Activated CD4-positive, alpha-beta memory T cell treated with anti-CD3 and anti-CD28 coated beads, Interleukin-2, amount 10 ng/mL, durations not matched to agents 7 days and 5 days (primary cell): ENCODE measurements at regions not wholly inside any gene's neighbourhood (a gene's known extent, or its start where the extent isn't known, plus 50 kb on each side); places are given as distances from the start of the nearest gene placed in this dataset.
"Not testable (repeated sequence)": the region's sequence is repeated elsewhere in the genome, so short reads cannot be mapped to it uniquely, and the experiment has no call there.

ENCODE experiments used
- CTCF ChIA-PET: fragments of 350-600 bp; sonication (Branson Sonifier 250); formaldehyde crosslinking; loops from one replicate; lab custom pipeline; 2021; ENCODE audit warnings: antibody characterized with exemption, inconsistent platforms; lab: Charles Lee
- POLR2A ChIA-PET: fragments of 350-600 bp; sonication (Branson Sonifier 250); formaldehyde crosslinking; loops from one replicate; lab custom pipeline; 2021; ENCODE audit warnings: antibody characterized with exemption; lab: Charles Lee
- DNase-seq: peaks from one replicate; pipeline ENCODE4 v3.0.0-alpha.2; 2020
- H3K27ac Mint-ChIP-seq: one replicate; pipeline ENCODE4 v1.8.0; 2021; ENCODE audit warnings: mild to moderate bottlenecking, mixed read lengths
- H3K27me3 Mint-ChIP-seq: one replicate; pipeline ENCODE4 v1.8.0; 2021; ENCODE audit warnings: mixed read lengths
- H3K36me3 Mint-ChIP-seq: one replicate; pipeline ENCODE4 v1.8.0; 2021; ENCODE audit warnings: low read depth, mixed read lengths
- H3K4me1 Mint-ChIP-seq: one replicate; pipeline ENCODE4 v1.8.0; 2021; ENCODE audit warnings: mixed read lengths
- H3K4me3 Mint-ChIP-seq: one replicate; pipeline ENCODE4 v1.8.0; 2021; ENCODE audit warnings: mild to moderate bottlenecking, mixed read lengths
- H3K9me3 Mint-ChIP-seq: one replicate; pipeline ENCODE4 v1.8.0; 2021; ENCODE audit warnings: mixed read lengths

DNA sequence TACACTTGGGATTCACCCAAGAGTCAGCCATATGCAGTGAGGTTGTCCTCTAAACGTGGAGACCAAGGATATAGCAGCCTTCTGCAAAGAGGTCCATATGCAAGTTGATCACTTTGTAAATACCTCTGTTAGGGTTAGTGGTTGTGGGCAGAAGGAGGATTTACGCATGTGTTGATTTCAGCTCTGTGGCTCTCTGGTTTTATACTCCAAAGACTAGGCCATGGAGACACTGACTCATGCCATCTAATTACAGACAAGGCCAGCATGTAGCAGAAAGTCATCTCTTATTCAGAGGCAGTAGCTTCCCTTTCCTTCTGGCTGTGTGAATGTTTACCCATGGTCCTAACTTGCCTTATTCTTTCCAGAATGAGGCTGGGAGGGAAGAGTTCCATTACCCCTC, 140.9 kb upstream of the GOLGA6L4 start:
- POLR2A ChIA-PET, H3K4me3 Mint-ChIP-seq, H3K27me3 Mint-ChIP-seq, H3K9me3 Mint-ChIP-seq, H3K4me1 Mint-ChIP-seq, H3K27ac Mint-ChIP-seq, CTCF ChIA-PET, DNase-seq, H3K36me3 Mint-ChIP-seq: not testable (repeated sequence)

DNA sequence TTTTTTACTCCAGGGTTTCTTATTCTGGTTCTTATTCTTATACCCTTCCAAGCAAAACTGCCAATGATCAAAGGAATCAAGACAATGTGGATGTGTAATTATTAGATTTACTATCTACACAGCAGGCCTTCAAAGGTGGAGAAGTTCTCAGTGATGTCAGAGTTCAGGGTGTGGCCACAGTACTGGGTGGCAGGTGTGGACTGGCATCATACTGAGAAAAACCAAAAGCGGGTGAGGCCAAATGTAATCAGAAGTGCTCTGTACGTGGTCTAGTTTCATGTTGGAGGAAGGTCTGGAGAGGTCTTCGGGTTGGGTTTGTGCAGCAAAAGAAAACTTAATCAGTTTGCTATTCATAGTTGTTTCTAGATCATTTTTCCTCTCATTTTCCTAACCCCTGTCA, 138.5 kb upstream of the GOLGA6L4 start:
- POLR2A ChIA-PET, DNase-seq, CTCF ChIA-PET, H3K9me3 Mint-ChIP-seq, H3K36me3 Mint-ChIP-seq, H3K4me1 Mint-ChIP-seq, H3K4me3 Mint-ChIP-seq, H3K27ac Mint-ChIP-seq, H3K27me3 Mint-ChIP-seq: not testable (repeated sequence)

DNA sequence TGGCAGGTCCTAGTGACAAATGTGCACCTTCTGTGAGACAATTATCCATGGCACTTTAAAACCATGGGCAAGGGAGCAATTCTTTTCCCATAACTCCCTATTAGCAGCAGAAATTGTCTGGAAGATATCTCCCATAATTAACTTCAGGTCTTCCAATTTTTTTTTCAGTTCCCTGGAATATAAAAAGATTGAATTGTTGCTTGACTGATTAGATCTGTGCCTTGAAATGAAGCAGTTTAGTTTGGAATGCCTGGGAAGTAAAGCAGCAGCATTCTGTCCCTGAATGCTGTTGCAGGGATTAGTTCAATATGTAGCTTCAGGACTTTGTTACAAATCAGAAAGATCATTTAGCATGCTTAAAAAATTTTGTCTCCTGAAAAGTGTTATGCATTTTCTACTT, 137.0 kb upstream of the GOLGA6L4 start:
- H3K4me3 Mint-ChIP-seq: no peak overlapping the region
- H3K27me3 Mint-ChIP-seq: peaks cover 6% of the 10 kb centered on the region
- DNase-seq: no peak
- POLR2A ChIA-PET: no interaction called here
- CTCF ChIA-PET: no interaction called here
- no peaks in the 10 kb centered on the region for H3K9me3 Mint-ChIP-seq
- H3K4me1 Mint-ChIP-seq: no peaks in the 10 kb centered on the region
- H3K27ac Mint-ChIP-seq: no peak overlapping the region
- no peaks in the 10 kb centered on the region for H3K36me3 Mint-ChIP-seq

DNA sequence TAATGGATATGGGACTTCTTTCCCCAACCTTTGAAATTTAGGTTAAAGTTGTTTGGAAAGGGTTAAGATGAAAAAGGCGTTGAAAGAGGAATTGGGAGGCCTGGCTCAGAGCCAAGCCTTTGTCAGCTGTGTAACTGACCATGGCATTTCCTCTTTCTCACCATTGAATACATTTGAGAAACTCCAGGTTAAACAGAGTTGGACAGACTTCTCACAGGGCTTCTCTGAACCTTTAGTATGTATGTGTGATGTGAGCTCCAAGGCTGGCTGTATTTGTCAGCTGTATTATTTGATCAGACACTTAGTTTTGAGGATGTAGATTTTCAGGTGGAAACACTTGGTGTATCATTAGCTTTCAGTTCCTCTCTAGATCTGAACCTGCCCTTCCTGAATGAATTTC, 136.4 kb upstream of the GOLGA6L4 start:
- CTCF ChIA-PET: no interaction called here
- POLR2A ChIA-PET: no interaction called here

DNA sequence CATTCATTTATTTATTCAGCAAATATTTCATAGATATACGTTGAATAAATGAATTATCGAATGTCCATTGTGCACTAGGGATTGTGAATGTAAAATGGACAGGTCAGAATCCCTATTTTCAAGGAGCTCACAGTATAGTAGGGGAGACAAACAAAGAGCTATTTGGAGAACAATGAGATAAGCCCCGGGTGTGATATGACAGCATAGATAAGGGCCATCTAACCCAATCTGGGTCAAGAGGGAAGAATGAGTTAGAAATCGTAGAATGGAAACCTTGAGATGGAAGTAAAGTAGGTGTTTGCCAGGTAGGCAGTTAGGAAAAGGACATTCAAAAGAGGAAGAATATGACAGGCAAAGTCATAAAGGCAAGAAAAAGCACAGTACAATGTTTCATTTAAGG, 132.2 kb upstream of the GOLGA6L4 start:
- Mint-ChIP-seq H3K36me3 (no peaks in the 10 kb centered on the region), H3K27ac (no peak overlapping the region), H3K9me3 (no peaks in the 10 kb centered on the region), H3K4me3 (no peak overlapping the region), H3K4me1 (no peaks in the 10 kb centered on the region), H3K27me3 (peaks cover 14% of the 10 kb centered on the region)
- ChIA-PET CTCF (no interaction called here), POLR2A (no interaction called here)
- no peak for DNase-seq

More for the DNA sequence above, 136.4 kb upstream of the GOLGA6L4 start:
- Mint-ChIP-seq H3K4me1 (no peaks in the 10 kb centered on the region), H3K27me3 (peaks cover 10% of the 10 kb centered on the region), H3K36me3 (no peaks in the 10 kb centered on the region), H3K9me3 (no peaks in the 10 kb centered on the region), H3K27ac (no peak overlapping the region), H3K4me3 (no peak overlapping the region)
- DNase-seq: no peak

DNA sequence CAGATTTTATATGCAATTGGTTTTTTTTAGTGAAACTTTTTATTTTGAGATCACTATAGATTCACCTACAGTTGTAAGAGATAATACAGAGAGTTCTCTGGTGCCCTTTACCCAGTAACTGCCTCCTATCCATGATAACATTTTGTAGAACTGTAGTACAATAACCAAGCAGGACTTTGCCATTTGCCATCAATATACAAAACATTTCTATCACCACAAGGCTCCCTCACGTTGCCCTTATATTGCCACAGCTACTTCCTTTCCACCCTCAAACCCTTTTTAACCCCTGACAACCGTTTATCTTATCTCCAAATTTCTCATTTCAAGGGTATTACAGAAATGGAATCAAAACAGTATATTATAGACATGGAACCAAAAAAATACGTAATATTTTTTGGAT, 130.7 kb upstream of the GOLGA6L4 start:
- H3K27me3 Mint-ChIP-seq: peaks cover 25% of the 10 kb centered on the region
- ChIA-PET CTCF (no interaction called here), POLR2A (no interaction called here)
- H3K36me3 Mint-ChIP-seq: no peaks in the 10 kb centered on the region
- H3K4me1 Mint-ChIP-seq: no peaks in the 10 kb centered on the region
- no peak for DNase-seq
- H3K4me3 Mint-ChIP-seq: no peak overlapping the region
- no peak overlapping the region for H3K27ac Mint-ChIP-seq
- H3K9me3 Mint-ChIP-seq: no peaks in the 10 kb centered on the region

DNA sequence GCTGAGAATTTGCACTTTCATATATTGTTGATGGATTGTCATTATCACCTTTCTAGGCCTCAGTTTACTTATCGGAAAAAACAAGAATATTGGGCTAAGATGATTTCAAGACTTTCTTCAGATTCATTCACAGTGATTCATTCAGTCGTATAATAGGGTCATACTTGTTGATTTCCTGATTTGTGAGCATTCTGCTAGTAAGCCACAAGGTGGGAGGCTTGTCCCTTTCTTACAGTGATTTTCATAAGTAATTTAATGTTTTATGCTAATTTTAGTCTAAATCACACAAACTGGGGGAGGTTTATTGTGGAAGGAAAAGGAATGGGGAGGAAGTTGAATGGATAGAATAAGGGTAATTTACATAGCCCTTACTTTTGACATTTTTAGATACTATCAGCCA, 126.8 kb upstream of the GOLGA6L4 start:
- DNase-seq: no peak
- no peaks in the 10 kb centered on the region for H3K4me1 Mint-ChIP-seq

DNA sequence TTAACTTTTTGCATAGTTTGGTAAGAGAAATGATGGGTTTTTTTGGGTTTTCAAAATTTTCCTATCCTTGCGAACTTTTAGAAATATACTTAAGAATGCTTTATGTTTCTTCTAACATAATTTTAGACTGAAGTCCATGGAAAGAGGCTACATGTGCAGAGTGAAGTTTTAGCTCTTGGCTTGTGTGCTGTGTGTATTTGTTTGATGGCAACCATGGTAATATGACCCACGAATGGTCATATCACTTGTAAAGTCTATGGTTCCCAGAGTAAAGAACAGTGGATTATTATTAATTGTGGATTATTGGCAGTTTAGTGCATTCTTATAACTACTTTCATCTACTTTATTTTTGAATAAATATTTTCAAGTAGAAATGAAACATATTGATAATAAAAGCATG, 124.0 kb upstream of the GOLGA6L4 start:
- no peaks in the 10 kb centered on the region for H3K36me3 Mint-ChIP-seq
- H3K27ac Mint-ChIP-seq: no peak overlapping the region
- no peaks in the 10 kb centered on the region for H3K9me3 Mint-ChIP-seq
- peaks cover 24% of the 10 kb centered on the region for H3K27me3 Mint-ChIP-seq
- no peak for DNase-seq
- no peak overlapping the region for H3K4me3 Mint-ChIP-seq
- POLR2A ChIA-PET: no interaction called here
- CTCF ChIA-PET: no interaction called here
- H3K4me1 Mint-ChIP-seq: no peaks in the 10 kb centered on the region

More for the DNA sequence above, 126.8 kb upstream of the GOLGA6L4 start:
- Mint-ChIP-seq H3K27ac (no peak overlapping the region), H3K4me3 (no peak overlapping the region), H3K27me3 (peaks cover 23% of the 10 kb centered on the region), H3K36me3 (no peaks in the 10 kb centered on the region), H3K9me3 (no peaks in the 10 kb centered on the region)
- ChIA-PET POLR2A (no interaction called here), CTCF (no interaction called here)

DNA sequence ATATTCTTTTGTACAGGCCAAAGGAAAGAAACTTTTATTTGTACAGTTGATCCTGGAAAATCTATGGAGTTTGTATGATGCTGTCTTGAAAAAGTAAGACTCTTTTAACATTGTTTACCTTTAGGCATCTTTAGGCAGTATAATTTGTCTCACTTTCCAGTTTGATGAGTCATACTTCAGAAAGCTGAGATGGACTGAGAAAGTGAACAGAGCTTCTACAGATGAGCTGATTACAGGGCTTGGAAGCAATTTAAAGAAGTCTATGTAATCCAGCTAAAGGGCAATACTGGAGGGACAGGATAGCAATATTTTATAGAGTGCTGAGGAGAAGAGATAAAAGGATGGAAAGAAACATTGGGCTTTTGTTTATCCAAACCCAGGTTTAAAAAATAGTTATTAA, 123.5 kb upstream of the GOLGA6L4 start:
- ChIA-PET CTCF (no interaction called here), POLR2A (no interaction called here)
- no peaks in the 10 kb centered on the region for H3K36me3 Mint-ChIP-seq
- no peak overlapping the region for H3K4me3 Mint-ChIP-seq
- DNase-seq: no peak
- no peaks in the 10 kb centered on the region for H3K9me3 Mint-ChIP-seq
- no peaks in the 10 kb centered on the region for H3K4me1 Mint-ChIP-seq
- H3K27me3 Mint-ChIP-seq: peaks cover 24% of the 10 kb centered on the region
- no peak overlapping the region for H3K27ac Mint-ChIP-seq

DNA sequence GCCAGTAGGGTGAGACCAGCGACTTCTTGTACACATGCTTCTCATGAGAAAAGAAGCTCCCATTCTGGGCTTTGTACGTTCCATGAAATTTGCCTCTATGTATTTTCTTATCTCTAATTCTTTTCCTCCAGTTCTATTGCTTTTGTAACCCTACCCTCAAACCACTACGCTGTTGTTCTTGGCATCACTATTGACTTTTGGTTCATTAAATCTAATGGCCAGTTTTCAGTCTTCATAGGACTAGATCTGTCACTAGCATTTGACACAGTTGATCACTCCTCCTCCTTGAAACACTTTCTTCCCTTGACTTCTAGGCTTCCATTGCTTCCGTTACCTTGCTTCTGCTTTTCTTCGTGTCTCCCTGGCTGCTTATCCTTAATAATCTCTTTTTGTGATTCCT, 121.7 kb upstream of the GOLGA6L4 start:
- Mint-ChIP-seq H3K9me3 (no peaks in the 10 kb centered on the region), H3K36me3 (no peaks in the 10 kb centered on the region)

DNA sequence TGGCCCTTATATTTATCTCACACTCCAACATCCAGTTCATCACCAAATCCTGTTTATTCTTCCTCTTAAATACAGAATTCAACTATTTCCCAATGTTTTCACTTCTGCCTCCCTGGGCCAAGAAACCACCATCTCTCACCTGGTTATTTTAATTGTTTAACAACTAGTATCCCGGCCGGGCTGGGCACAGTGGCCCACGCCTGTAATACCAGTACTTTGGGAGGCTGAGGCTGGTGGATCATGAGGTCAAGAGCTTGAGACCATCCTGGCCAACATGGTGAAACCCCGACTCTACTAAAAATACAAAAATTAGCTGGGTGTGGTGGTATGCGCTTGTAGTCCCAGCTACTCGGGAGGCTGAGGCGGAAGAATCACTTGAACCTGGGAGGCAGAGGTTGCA, 120.9 kb upstream of the GOLGA6L4 start:
- POLR2A ChIA-PET, H3K4me3 Mint-ChIP-seq, H3K36me3 Mint-ChIP-seq, H3K9me3 Mint-ChIP-seq, H3K27ac Mint-ChIP-seq, H3K4me1 Mint-ChIP-seq, DNase-seq, CTCF ChIA-PET: not testable (repeated sequence)
- H3K27me3 Mint-ChIP-seq: peaks cover 21% of the 10 kb centered on the region

More for the DNA sequence above, 121.7 kb upstream of the GOLGA6L4 start:
- no peak overlapping the region for H3K27ac Mint-ChIP-seq
- ChIA-PET CTCF (no interaction called here), POLR2A (no interaction called here)
- DNase-seq: no peak
- H3K4me3 Mint-ChIP-seq: no peak overlapping the region
- H3K4me1 Mint-ChIP-seq: no peaks in the 10 kb centered on the region
- H3K27me3 Mint-ChIP-seq: peaks cover 25% of the 10 kb centered on the region

DNA sequence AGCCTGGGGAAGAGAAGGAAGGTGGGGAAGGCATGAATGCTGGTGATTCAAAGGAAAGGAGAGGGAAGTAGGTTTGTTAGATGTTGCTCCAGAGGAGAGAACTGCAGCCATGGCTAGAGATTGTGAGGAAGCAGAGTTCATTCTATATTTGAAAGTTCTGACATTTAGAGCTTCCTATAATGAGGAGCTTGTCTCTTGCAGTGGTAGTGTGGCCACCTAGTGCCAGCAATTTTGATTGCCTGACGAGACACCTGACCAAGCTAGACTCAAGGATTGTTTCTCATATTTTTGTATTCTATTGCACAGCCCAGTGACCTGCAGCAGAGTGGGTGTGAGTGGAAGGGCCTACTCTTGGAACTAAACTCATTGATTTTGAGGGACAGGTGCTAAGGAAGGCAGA, 116.2 kb upstream of the GOLGA6L4 start:
- POLR2A ChIA-PET, H3K27ac Mint-ChIP-seq, CTCF ChIA-PET, H3K9me3 Mint-ChIP-seq, H3K4me1 Mint-ChIP-seq, H3K4me3 Mint-ChIP-seq, DNase-seq, H3K36me3 Mint-ChIP-seq: not testable (repeated sequence)
- peaks cover 17% of the 10 kb centered on the region for H3K27me3 Mint-ChIP-seq

DNA sequence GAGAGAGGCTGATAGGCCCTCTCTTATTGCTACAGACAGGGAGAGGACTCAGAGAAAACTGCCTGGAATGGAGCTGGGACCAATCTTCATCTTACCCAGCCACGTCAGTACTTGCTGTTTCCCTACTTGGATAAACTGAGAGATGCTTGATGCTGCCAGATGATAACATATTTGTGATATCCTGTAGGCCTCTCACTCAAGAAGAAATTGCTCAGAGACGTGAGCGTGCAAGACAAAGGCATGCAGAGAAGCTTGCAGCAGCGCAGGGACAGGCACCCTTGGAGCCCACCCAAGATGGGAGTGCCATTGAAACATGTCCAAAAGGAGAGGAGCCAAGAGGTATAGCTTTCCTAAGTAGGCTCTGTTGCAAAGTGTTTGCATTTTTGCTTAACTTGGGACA, 114.7 kb upstream of the GOLGA6L4 start:
- H3K4me1 Mint-ChIP-seq, H3K27ac Mint-ChIP-seq, H3K36me3 Mint-ChIP-seq, H3K9me3 Mint-ChIP-seq, POLR2A ChIA-PET, CTCF ChIA-PET, H3K4me3 Mint-ChIP-seq, DNase-seq: not testable (repeated sequence)
- H3K27me3 Mint-ChIP-seq: peaks cover 25% of the 10 kb centered on the region

DNA sequence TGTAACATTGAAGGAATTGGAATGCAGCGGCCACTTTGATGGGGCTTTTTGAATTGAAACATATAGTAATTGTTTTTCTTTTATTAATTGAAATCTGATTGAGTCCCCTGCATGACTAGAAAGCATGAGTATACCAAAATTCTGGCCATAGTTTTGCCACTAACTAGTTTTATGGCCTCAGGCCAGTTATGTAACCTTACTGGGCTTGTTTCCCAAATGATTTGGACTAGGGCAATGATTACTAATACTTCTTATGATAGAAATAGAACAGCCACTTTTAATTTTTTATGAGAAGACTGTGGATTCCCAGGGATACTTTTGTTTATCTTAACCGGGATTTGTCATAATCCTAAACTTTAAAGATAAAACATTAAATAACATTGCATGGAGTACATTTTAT, 106.9 kb upstream of the GOLGA6L4 start:
- H3K36me3 Mint-ChIP-seq, H3K9me3 Mint-ChIP-seq, H3K4me3 Mint-ChIP-seq, CTCF ChIA-PET, DNase-seq, H3K27ac Mint-ChIP-seq, POLR2A ChIA-PET, H3K4me1 Mint-ChIP-seq: not testable (repeated sequence)
- peaks cover 17% of the 10 kb centered on the region for H3K27me3 Mint-ChIP-seq
